Colon (tissue), 2 donors: ENCODE measurements at regions not wholly inside any gene's neighbourhood (a gene's known extent, or its start where the extent isn't known, plus 50 kb on each side); places are given as distances from the start of the nearest gene placed in this dataset.

ENCODE experiments used
- FAIRE-seq: peaks from 2 replicates; lab custom pipeline; 2012; peaks lifted over from hg19 to GRCh38; lab: Jason Lieb, UNC
- donor health status: control.
- donor health status: control.

- no peak for FAIRE-seq
Observed at GRCh38 chr2:8204711-8205110, 477.1 kb upstream of the ID2 start.

- FAIRE-seq = no peak
Observed at GRCh38 chr2:8209494-8209893, 472.4 kb upstream of the ID2 start.

GRCh38 chr2:8211384-8211783 lies 470.5 kb upstream of the ID2 start:
- FAIRE-seq = no peak

GRCh38 chr2:8212239-8212638 lies 469.6 kb upstream of the ID2 start:
- FAIRE-seq = no peak

GRCh38 chr2:8214036-8214615 lies 467.7 kb upstream of the ID2 start:
- no peak for FAIRE-seq

- no peak for FAIRE-seq
Observed at GRCh38 chr2:8215159-8215863, 466.5 kb upstream of the ID2 start.

GRCh38 chr2:8215982-8216381 lies 465.9 kb upstream of the ID2 start:
- no peak for FAIRE-seq

- FAIRE-seq = no peak
Observed at GRCh38 chr2:8216397-8216796, 465.5 kb upstream of the ID2 start.

- no peak for FAIRE-seq
Observed at GRCh38 chr2:8217468-8218030, 464.3 kb upstream of the ID2 start.

GRCh38 chr2:8219096-8219495 lies 462.8 kb upstream of the ID2 start:
- FAIRE-seq = no peak

- FAIRE-seq = no peak
Observed at GRCh38 chr2:8219631-8220355, 462.1 kb upstream of the ID2 start.

GRCh38 chr2:8222979-8223694 lies 458.7 kb upstream of the ID2 start:
- FAIRE-seq = no peak

- no peak for FAIRE-seq
Observed at GRCh38 chr2:8223695-8224346, 458.0 kb upstream of the ID2 start.

GRCh38 chr2:8224347-8225190 lies 457.3 kb upstream of the ID2 start:
- FAIRE-seq = no peak

GRCh38 chr2:8225266-8225665 lies 456.6 kb upstream of the ID2 start:
- FAIRE-seq = no peak

GRCh38 chr2:8225798-8226197 lies 456.1 kb upstream of the ID2 start:
- FAIRE-seq = no peak

- FAIRE-seq = no peak
Observed at GRCh38 chr2:8229546-8229986, 452.3 kb upstream of the ID2 start.

GRCh38 chr2:8230466-8230865 lies 451.4 kb upstream of the ID2 start:
- no peak for FAIRE-seq

- no peak for FAIRE-seq
Observed at GRCh38 chr2:8231902-8232301, 450.0 kb upstream of the ID2 start.

- no peak for FAIRE-seq
Observed at GRCh38 chr2:8232871-8233270, 449.0 kb upstream of the ID2 start.

GRCh38 chr2:8234253-8234652 lies 447.6 kb upstream of the ID2 start:
- FAIRE-seq = no peak
